ENCODE measurements at regions not wholly inside any gene's neighbourhood (a gene's known extent, or its start where the extent isn't known, plus 50 kb on each side); places are given as distances from the start of the nearest gene placed in this dataset.

DNA sequence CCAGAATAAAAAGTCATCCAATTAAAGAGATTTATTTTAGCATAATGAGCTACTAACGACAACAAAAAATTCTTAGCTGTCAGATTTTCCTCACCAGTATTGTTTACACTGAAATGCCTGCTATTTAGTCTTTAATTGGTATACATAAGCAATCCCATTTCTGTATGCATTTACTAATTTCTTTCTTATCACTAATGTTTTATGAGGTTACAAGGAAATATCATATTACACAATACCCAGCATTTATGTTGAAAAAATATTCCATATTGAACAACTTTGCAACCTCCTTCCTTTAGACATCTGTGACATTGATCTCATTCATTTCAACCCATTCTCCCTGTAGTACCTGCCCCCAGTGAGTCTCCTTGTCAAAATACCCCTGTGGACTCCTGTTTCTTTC is 135.4 kb downstream of the SLITRK6 start:
- no peaks in the 10 kb centered on the region for H3K36me3 ChIP-seq (ENCODE audit: low read depth)

DNA sequence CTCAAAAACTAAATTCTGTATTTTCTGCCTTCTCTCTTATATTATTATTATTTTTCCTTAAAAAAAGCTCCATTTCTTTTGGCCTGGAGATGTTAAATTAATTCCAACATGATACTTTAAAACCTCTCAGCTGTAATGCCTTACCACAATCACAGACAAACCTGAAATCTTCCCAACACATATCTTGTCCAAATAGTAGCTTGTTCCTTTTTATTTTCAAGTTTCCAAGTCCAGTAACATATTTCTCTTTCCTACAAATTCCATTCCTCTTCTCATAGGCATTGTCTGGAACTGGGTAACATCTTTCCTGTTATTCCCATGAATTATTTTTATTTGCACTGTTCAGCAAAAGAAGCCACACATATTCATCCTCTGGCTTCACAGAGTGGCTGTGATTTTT is 137.0 kb downstream of the SLITRK6 start:
- Histone ChIP-seq H3K4me3 (no peak overlapping the region), H3K9ac (no peak overlapping the region), H3K36me3 (ENCODE audit: low read depth) (no peaks in the 10 kb centered on the region), H3F3A (ENCODE audit: insufficient read depth) (no peaks in the 10 kb centered on the region), H3K4me2 (ENCODE audit: unreplicated experiment) (no peak overlapping the region), H3K9me3 (ENCODE audit: low read depth) (no peaks in the 10 kb centered on the region), H4K20me1 (ENCODE audit: insufficient read depth) (no peaks in the 10 kb centered on the region), H3K79me2 (ENCODE audit: insufficient read depth) (no peaks in the 10 kb centered on the region), H3K9me2 (ENCODE audit: insufficient read depth) (no peaks in the 10 kb centered on the region), H3K27ac (no peak overlapping the region), H3K4me1 (ENCODE audit: insufficient read depth) (no peaks in the 10 kb centered on the region), H3K27me3 (replicated peaks; ENCODE audit: insufficient read depth) (no peaks in the 10 kb centered on the region), H2AFZ (no peak overlapping the region)
- DNase-seq: no peak
- in situ Hi-C loops (cut with MboI): no loop called here
- TF ChIP-seq EZH2phosphoT487 (IDR thresholded peaks at IDR 0.05; ENCODE audit: insufficient read depth, low read depth): no peak
- no peak for TF ChIP-seq EZH2 (IDR thresholded peaks at IDR 0.05; ENCODE audit: insufficient read depth, poor library complexity, severe bottlenecking)

More for the DNA sequence above, 135.4 kb downstream of the SLITRK6 start:
- no peak overlapping the region for H2AFZ ChIP-seq
- in situ Hi-C loops (cut with MboI): no loop called here
- no peak for DNase-seq
- H3K27ac ChIP-seq: no peak overlapping the region
- no peaks in the 10 kb centered on the region for H4K20me1 ChIP-seq (ENCODE audit: insufficient read depth)
- H3K27me3 ChIP-seq (replicated peaks; ENCODE audit: insufficient read depth): no peaks in the 10 kb centered on the region
- no peaks in the 10 kb centered on the region for H3K79me2 ChIP-seq (ENCODE audit: insufficient read depth)
- no peaks in the 10 kb centered on the region for H3K9me3 ChIP-seq (ENCODE audit: low read depth)
- no peaks in the 10 kb centered on the region for H3K9me2 ChIP-seq (ENCODE audit: insufficient read depth)
- WGBS, 2 experiments (ENCODE audit: low coverage in 1 of 2, low lambda C conversion rate in 2 of 2, missing lambda C conversion rate in 2 of 2): 25 to 50% methylated on average over 1 of the region's 1 CpG
- H3K4me3 ChIP-seq: no peak overlapping the region
- no peak overlapping the region for H3K4me2 ChIP-seq (ENCODE audit: unreplicated experiment)
- TF ChIP-seq EZH2 (IDR thresholded peaks at IDR 0.05; ENCODE audit: insufficient read depth, poor library complexity, severe bottlenecking) (no peak), EZH2phosphoT487 (IDR thresholded peaks at IDR 0.05; ENCODE audit: insufficient read depth, low read depth) (no peak)
- H3K9ac ChIP-seq: no peak overlapping the region
- H3K4me1 ChIP-seq (ENCODE audit: insufficient read depth): no peaks in the 10 kb centered on the region
- H3F3A ChIP-seq (ENCODE audit: insufficient read depth): no peaks in the 10 kb centered on the region

DNA sequence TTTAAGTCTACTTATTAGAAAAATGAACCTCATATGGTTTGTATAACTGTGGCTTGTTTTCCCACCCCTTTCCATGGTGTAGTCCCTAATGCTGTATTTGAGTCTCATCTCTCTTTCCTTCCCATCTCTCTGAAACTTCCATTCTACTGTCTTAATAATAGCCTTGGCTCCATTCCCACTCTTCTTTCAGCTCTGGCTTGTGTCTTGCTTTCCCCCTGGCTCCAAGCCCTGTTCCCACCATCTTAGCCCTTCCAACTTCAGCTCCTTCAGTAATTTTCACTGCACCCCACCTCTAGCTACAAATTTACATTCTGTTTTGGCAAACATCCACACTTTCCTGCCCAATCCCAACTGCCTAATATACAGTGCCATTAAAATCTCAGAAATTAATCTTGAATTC is 137.5 kb downstream of the SLITRK6 start:
- H3K27ac ChIP-seq: no peak overlapping the region
- H3F3A ChIP-seq (ENCODE audit: insufficient read depth): no peaks in the 10 kb centered on the region
- H4K20me1 ChIP-seq (ENCODE audit: insufficient read depth): no peaks in the 10 kb centered on the region
- H3K9ac ChIP-seq: no peak overlapping the region
- in situ Hi-C loops (cut with MboI): no loop called here
- DNase-seq: no peak
- H3K27me3 ChIP-seq (replicated peaks; ENCODE audit: insufficient read depth): no peaks in the 10 kb centered on the region
- H3K4me3 ChIP-seq: no peak overlapping the region
- no peaks in the 10 kb centered on the region for H3K9me2 ChIP-seq (ENCODE audit: insufficient read depth)
- H3K4me1 ChIP-seq (ENCODE audit: insufficient read depth): no peaks in the 10 kb centered on the region
- no peak overlapping the region for H2AFZ ChIP-seq
- no peaks in the 10 kb centered on the region for H3K79me2 ChIP-seq (ENCODE audit: insufficient read depth)
- H3K4me2 ChIP-seq (ENCODE audit: unreplicated experiment): no peak overlapping the region
- TF ChIP-seq EZH2phosphoT487 (IDR thresholded peaks at IDR 0.05; ENCODE audit: insufficient read depth, low read depth) (no peak), EZH2 (IDR thresholded peaks at IDR 0.05; ENCODE audit: insufficient read depth, poor library complexity, severe bottlenecking) (no peak)
- no peaks in the 10 kb centered on the region for H3K36me3 ChIP-seq (ENCODE audit: low read depth)
- no peaks in the 10 kb centered on the region for H3K9me3 ChIP-seq (ENCODE audit: low read depth)

DNA sequence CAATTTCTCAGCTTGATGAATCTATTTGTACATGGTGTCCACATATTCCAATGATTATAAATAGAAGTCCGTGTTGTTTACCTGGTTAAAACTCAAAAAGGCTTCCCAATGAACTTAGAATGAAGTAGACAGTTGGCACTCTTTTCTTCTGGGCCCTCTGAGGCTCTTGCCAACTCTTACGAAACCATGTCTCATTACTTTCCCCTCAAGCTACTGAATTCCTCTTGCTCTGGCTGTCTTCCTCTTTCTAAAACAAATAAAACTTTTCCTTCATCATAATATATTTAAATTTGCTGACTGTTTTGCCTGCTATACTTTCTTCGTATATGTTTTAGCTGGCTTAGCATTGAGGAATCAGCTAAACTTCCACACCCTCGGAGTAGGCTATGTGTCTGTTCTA is 139.7 kb downstream of the SLITRK6 start:
- H3K9me2 ChIP-seq (ENCODE audit: insufficient read depth): no peaks in the 10 kb centered on the region
- TF ChIP-seq EZH2phosphoT487 (IDR thresholded peaks at IDR 0.05; ENCODE audit: insufficient read depth, low read depth) (no peak), EZH2 (IDR thresholded peaks at IDR 0.05; ENCODE audit: insufficient read depth, poor library complexity, severe bottlenecking) (no peak)
- no peak overlapping the region for H3K4me3 ChIP-seq
- no peaks in the 10 kb centered on the region for H3K36me3 ChIP-seq (ENCODE audit: low read depth)
- WGBS, 2 experiments (ENCODE audit: low coverage in 1 of 2, low lambda C conversion rate in 2 of 2, missing lambda C conversion rate in 2 of 2): 11 to 18% methylated on average over 4 of the region's 4 CpGs
- DNase-seq: no peak
- no peaks in the 10 kb centered on the region for H3K79me2 ChIP-seq (ENCODE audit: insufficient read depth)
- H3K4me1 ChIP-seq (ENCODE audit: insufficient read depth): no peaks in the 10 kb centered on the region
- H3K9ac ChIP-seq: no peak overlapping the region
- no peak overlapping the region for H3K27ac ChIP-seq
- no peaks in the 10 kb centered on the region for H4K20me1 ChIP-seq (ENCODE audit: insufficient read depth)
- H3K4me2 ChIP-seq (ENCODE audit: unreplicated experiment): no peak overlapping the region
- no peaks in the 10 kb centered on the region for H3F3A ChIP-seq (ENCODE audit: insufficient read depth)
- H3K9me3 ChIP-seq (ENCODE audit: low read depth): no peaks in the 10 kb centered on the region
- H3K27me3 ChIP-seq (replicated peaks; ENCODE audit: insufficient read depth): no peaks in the 10 kb centered on the region
- in situ Hi-C loops (cut with MboI): no loop called here
- H2AFZ ChIP-seq: no peak overlapping the region

DNA sequence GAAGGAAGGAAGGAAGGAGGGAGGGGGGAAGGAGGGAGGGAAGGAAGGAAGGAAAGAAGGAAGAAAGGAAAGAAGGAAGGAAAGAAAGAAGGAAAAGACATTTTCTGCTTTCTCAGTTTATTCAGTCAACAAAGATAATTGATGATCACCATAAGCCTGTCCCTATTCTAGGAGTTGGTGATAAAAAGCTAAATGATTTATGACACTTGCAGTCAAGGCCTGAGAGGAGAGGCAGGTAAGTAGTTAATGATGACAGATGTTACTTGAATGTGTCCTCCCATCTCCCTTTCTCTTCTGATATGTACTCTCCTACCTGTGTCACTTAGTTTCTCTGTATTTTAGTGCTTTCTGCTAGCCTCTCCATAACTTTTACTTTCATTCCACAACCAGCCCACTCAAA is 141.3 kb downstream of the SLITRK6 start:
- no peak for TF ChIP-seq EZH2phosphoT487 (IDR thresholded peaks at IDR 0.05; ENCODE audit: insufficient read depth, low read depth)
- no peak for TF ChIP-seq EZH2 (IDR thresholded peaks at IDR 0.05; ENCODE audit: insufficient read depth, poor library complexity, severe bottlenecking)
- no peak overlapping the region for H3K27ac ChIP-seq
- in situ Hi-C loops (cut with MboI): no loop called here
- no peaks in the 10 kb centered on the region for H4K20me1 ChIP-seq (ENCODE audit: insufficient read depth)
- no peaks in the 10 kb centered on the region for H3K27me3 ChIP-seq (replicated peaks; ENCODE audit: insufficient read depth)
- no peaks in the 10 kb centered on the region for H3F3A ChIP-seq (ENCODE audit: insufficient read depth)
- DNase-seq: no peak
- no peak overlapping the region for H3K9ac ChIP-seq
- no peaks in the 10 kb centered on the region for H3K9me3 ChIP-seq (ENCODE audit: low read depth)
- no peak overlapping the region for H3K4me3 ChIP-seq
- H3K4me1 ChIP-seq (ENCODE audit: insufficient read depth): no peaks in the 10 kb centered on the region
- H3K9me2 ChIP-seq (ENCODE audit: insufficient read depth): no peaks in the 10 kb centered on the region
- no peaks in the 10 kb centered on the region for H3K36me3 ChIP-seq (ENCODE audit: low read depth)
- no peaks in the 10 kb centered on the region for H3K79me2 ChIP-seq (ENCODE audit: insufficient read depth)
- no peak overlapping the region for H3K4me2 ChIP-seq (ENCODE audit: unreplicated experiment)
- H2AFZ ChIP-seq: no peak overlapping the region
